ENCODE measurements at regions not wholly inside any gene's neighbourhood (a gene's known extent, or its start where the extent isn't known, plus 50 kb on each side); places are given as distances from the start of the nearest gene placed in this dataset.

- no TSS peak for BruUV-seq (replicated peaks)
- ATAC-seq (no peak), DNase-seq (ENCODE audit: low read depth, low spot score) (no peak), FAIRE-seq (no peak)
- Histone ChIP-seq H3K4me1 (ENCODE audit: control insufficient read depth, insufficient read depth, low read length) (no peaks in the 10 kb centered on the region), H4K20me1 (ENCODE audit: control insufficient read depth, insufficient read depth) (no peaks in the 10 kb centered on the region), H3K4me3 (no peak overlapping the region), H3K79me2 (ENCODE audit: control insufficient read depth, insufficient read depth, low read length) (no peaks in the 10 kb centered on the region), H2AFZ (ENCODE audit: control insufficient read depth, low read depth, low read length) (no peak overlapping the region), H3K27ac (ENCODE audit: control insufficient read depth, insufficient read depth) (no peak overlapping the region), H3K27me3 (replicated peaks in 1 of 2; ENCODE audit: control insufficient read depth in 2 of 2, insufficient read depth in 2 of 2, low read length in 1 of 2) (no peaks in the 10 kb centered on the region), H3K4me2 (ENCODE audit: control insufficient read depth, insufficient read depth) (no peak overlapping the region), H3K36me3 (ENCODE audit: control insufficient read depth in 2 of 2, insufficient read depth in 2 of 2, low read length in 1 of 2) (no peaks in the 10 kb centered on the region), H3K9me3 (replicated peaks; ENCODE audit: control insufficient read depth, insufficient read depth, low read length) (no peaks in the 10 kb centered on the region), H3K9ac (ENCODE audit: control insufficient read depth, insufficient read depth, low read length) (no peak overlapping the region)
- in situ Hi-C loops (cut with MboI) (no loop called here), intact Hi-C loops (cut with micrococcal nuclease; ENCODE audit: unreplicated experiment) (no loop called here)
- SMC1A ChIA-PET (ENCODE audit: uncharacterized antibody, unreplicated experiment): no interaction called here
- CTCF ChIA-PET: no interaction called here
- WGBS (ENCODE audit: insufficient coverage, insufficient replicate concordance, low lambda C conversion rate, missing lambda C conversion rate): 24% methylated on average over 1 of the region's 1 CpG
- RAD21 ChIA-PET (ENCODE audit: unreplicated experiment): no interaction called here
- POLR2A ChIA-PET: no interaction called here
- TF ChIP-seq HDGF (IDR thresholded peaks at IDR 0.05) (no peak), FOXM1 (IDR thresholded peaks at IDR 0.05; ENCODE audit: low read depth, low read length) (no peak), SMC3 (IDR thresholded peaks at IDR 0.05; ENCODE audit: borderline replicate concordance, low read length) (no peak), POU2F2 (IDR thresholded peaks at IDR 0.05; ENCODE audit: borderline replicate concordance, low read depth, low read length) (no peak), ASH2L (IDR thresholded peaks at IDR 0.05; ENCODE audit: borderline replicate concordance, low read depth) (no peak), SPI1 (IDR thresholded peaks at IDR 0.05; ENCODE audit: borderline replicate concordance, insufficient read depth, low read depth, low read length) (no peak)
- TF ChIP-seq, protein P1, sequence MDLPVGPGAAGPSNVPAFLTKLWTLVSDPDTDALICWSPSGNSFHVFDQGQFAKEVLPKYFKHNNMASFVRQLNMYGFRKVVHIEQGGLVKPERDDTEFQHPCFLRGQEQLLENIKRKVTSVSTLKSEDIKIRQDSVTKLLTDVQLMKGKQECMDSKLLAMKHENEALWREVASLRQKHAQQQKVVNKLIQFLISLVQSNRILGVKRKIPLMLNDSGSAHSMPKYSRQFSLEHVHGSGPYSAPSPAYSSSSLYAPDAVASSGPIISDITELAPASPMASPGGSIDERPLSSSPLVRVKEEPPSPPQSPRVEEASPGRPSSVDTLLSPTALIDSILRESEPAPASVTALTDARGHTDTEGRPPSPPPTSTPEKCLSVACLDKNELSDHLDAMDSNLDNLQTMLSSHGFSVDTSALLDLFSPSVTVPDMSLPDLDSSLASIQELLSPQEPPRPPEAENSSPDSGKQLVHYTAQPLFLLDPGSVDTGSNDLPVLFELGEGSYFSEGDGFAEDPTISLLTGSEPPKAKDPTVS (IDR thresholded peaks at IDR 0.05; ENCODE audit: low read depth, low read length): no peak
- TF ChIP-seq, protein P2, sequence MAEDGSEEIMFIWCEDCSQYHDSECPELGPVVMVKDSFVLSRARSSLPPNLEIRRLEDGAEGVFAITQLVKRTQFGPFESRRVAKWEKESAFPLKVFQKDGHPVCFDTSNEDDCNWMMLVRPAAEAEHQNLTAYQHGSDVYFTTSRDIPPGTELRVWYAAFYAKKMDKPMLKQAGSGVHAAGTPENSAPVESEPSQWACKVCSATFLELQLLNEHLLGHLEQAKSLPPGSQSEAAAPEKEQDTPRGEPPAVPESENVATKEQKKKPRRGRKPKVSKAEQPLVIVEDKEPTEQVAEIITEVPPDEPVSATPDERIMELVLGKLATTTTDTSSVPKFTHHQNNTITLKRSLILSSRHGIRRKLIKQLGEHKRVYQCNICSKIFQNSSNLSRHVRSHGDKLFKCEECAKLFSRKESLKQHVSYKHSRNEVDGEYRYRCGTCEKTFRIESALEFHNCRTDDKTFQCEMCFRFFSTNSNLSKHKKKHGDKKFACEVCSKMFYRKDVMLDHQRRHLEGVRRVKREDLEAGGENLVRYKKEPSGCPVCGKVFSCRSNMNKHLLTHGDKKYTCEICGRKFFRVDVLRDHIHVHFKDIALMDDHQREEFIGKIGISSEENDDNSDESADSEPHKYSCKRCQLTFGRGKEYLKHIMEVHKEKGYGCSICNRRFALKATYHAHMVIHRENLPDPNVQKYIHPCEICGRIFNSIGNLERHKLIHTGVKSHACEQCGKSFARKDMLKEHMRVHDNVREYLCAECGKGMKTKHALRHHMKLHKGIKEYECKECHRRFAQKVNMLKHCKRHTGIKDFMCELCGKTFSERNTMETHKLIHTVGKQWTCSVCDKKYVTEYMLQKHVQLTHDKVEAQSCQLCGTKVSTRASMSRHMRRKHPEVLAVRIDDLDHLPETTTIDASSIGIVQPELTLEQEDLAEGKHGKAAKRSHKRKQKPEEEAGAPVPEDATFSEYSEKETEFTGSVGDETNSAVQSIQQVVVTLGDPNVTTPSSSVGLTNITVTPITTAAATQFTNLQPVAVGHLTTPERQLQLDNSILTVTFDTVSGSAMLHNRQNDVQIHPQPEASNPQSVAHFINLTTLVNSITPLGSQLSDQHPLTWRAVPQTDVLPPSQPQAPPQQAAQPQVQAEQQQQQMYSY (CRISPR knock-in tag; IDR thresholded peaks at IDR 0.05): no peak
These were observed 219.8 kb upstream of the AMIGO2 start for GRCh38 chr12:47299586-47299985.

Measured in GM12878 (cell line).